NAMALWA (cell line): ENCODE measurements at regions not wholly inside any gene's neighbourhood (a gene's known extent, or its start where the extent isn't known, plus 50 kb on each side); places are given as distances from the start of the nearest gene placed in this dataset.
"Not testable (repeated sequence)": the region's sequence is repeated elsewhere in the genome, so short reads cannot be mapped to it uniquely, and the experiment has no call there.

Experiments used
- DNase-seq: peaks from one replicate; pipeline ENCODE4 v3.0.0-alpha.2; 2015; ENCODE audit warnings: low spot score

GRCh38 chr18:49731860-49732311 is 81.4 kb downstream of the ACAA2 start:
- no peak for DNase-seq

GRCh38 chr18:49731421-49731841 is 81.9 kb downstream of the ACAA2 start:
- DNase-seq = no peak

GRCh38 chr18:49730951-49731391 is 82.4 kb downstream of the ACAA2 start:
- DNase-seq = no peak

GRCh38 chr18:49728542-49728941 is 84.8 kb downstream of the ACAA2 start:
- DNase-seq = peak; percentile 60

GRCh38 chr18:49727816-49728215 is 85.5 kb downstream of the ACAA2 start:
- no peak for DNase-seq

- no peak for DNase-seq
Observed at GRCh38 chr18:49726675-49726963, 86.7 kb downstream of the ACAA2 start.

GRCh38 chr18:49725809-49726674 is 87.3 kb downstream of the ACAA2 start:
- no peak for DNase-seq

GRCh38 chr18:49723648-49724180 is 89.6 kb downstream of the ACAA2 start:
- no peak for DNase-seq

GRCh38 chr18:49722477-49722876 is 90.9 kb downstream of the ACAA2 start:
- no peak for DNase-seq

- no peak for DNase-seq
Observed at GRCh38 chr18:49721981-49722380, 91.4 kb downstream of the ACAA2 start.

- not testable (repeated sequence) for DNase-seq
Observed at GRCh38 chr18:49720944-49721343, 92.4 kb downstream of the ACAA2 start.

- no peak for DNase-seq
Observed at GRCh38 chr18:49717617-49718016, 95.7 kb downstream of the ACAA2 start.

- no peak for DNase-seq
Observed at GRCh38 chr18:49716035-49716434, 97.3 kb downstream of the ACAA2 start.

- no peak for DNase-seq
Observed at GRCh38 chr18:49709347-49709690, 104.0 kb downstream of the ACAA2 start.

GRCh38 chr18:49708662-49709346 is 104.5 kb downstream of the ACAA2 start:
- no peak for DNase-seq

- no peak for DNase-seq
Observed at GRCh38 chr18:49707599-49707998, 105.7 kb downstream of the ACAA2 start.

- no peak for DNase-seq
Observed at GRCh38 chr18:49704334-49704733, 109.0 kb downstream of the ACAA2 start.

GRCh38 chr18:49701190-49701589 is 112.1 kb downstream of the ACAA2 start:
- no peak for DNase-seq

GRCh38 chr18:49699303-49699702 is 114.0 kb downstream of the ACAA2 start:
- DNase-seq = no peak

- DNase-seq = no peak
Observed at GRCh38 chr18:49698525-49699025, 114.8 kb downstream of the ACAA2 start.

GRCh38 chr18:49697757-49698524 is 115.4 kb downstream of the ACAA2 start:
- no peak for DNase-seq

GRCh38 chr18:49697049-49697448 is 116.3 kb downstream of the ACAA2 start:
- DNase-seq = no peak
